Esophagus muscularis mucosa (tissue), 3 donors: ENCODE measurements at regions not wholly inside any gene's neighbourhood (a gene's known extent, or its start where the extent isn't known, plus 50 kb on each side); places are given as distances from the start of the nearest gene placed in this dataset.

Experiments used
- CTCF ChIP-seq, 3 experiments: fragments of 200-600 bp in 2 of 3; fragments of 450-650 bp in 1 of 3; sonication (generic) in 2 of 3; IDR thresholded peaks; one replicate each; pipeline ENCODE4 v1.5.1; 2017 to 2019; ENCODE audit warnings: antibody characterized with exemption in 3 of 3, mild to moderate bottlenecking in 2 of 3, moderate library complexity in 1 of 3
- POLR2A ChIP-seq: fragments of 450-650 bp; IDR thresholded peaks from one replicate; pipeline ENCODE4 v1.6.1; 2017; ENCODE audit warnings: antibody characterized with exemption, moderate library complexity, mild to moderate bottlenecking, low read depth
- POLR2AphosphoS5 ChIP-seq, 2 donors: sonication (generic); formaldehyde crosslinking; IDR thresholded peaks; one replicate each; pipeline ENCODE4 v1.6.1; 2017; ENCODE audit warnings: antibody characterized with exemption in 2 of 2

- no peak for TF ChIP-seq CTCF (IDR thresholded peaks at IDR 0.05)
- no peak for TF ChIP-seq POLR2AphosphoS5 (IDR thresholded peaks at IDR 0.05)
- no peak for TF ChIP-seq POLR2A
Observed at GRCh38 chr1:195754874-195755273, 853.4 kb downstream of the KCNT2 start.
